ENCODE measurements at regions not wholly inside any gene's neighbourhood (a gene's known extent, or its start where the extent isn't known, plus 50 kb on each side); places are given as distances from the start of the nearest gene placed in this dataset.
A peak's percentile ranks its signal among the peaks of the same experiment; 100 is the strongest.

- no peak for DNase-seq (ENCODE audit: low read depth)
- TF ChIP-seq, protein P1, sequence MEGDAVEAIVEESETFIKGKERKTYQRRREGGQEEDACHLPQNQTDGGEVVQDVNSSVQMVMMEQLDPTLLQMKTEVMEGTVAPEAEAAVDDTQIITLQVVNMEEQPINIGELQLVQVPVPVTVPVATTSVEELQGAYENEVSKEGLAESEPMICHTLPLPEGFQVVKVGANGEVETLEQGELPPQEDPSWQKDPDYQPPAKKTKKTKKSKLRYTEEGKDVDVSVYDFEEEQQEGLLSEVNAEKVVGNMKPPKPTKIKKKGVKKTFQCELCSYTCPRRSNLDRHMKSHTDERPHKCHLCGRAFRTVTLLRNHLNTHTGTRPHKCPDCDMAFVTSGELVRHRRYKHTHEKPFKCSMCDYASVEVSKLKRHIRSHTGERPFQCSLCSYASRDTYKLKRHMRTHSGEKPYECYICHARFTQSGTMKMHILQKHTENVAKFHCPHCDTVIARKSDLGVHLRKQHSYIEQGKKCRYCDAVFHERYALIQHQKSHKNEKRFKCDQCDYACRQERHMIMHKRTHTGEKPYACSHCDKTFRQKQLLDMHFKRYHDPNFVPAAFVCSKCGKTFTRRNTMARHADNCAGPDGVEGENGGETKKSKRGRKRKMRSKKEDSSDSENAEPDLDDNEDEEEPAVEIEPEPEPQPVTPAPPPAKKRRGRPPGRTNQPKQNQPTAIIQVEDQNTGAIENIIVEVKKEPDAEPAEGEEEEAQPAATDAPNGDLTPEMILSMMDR (IDR thresholded peaks at IDR 0.05; ENCODE audit: insufficient read depth, low read depth, low read length): no peak
- H3K4me3 ChIP-seq (ENCODE audit: low read depth, low read length): no peak overlapping the region
These were observed 223.0 kb downstream of the FAT3 start for GRCh38 chr11:92447586-92447985.

DNA sequence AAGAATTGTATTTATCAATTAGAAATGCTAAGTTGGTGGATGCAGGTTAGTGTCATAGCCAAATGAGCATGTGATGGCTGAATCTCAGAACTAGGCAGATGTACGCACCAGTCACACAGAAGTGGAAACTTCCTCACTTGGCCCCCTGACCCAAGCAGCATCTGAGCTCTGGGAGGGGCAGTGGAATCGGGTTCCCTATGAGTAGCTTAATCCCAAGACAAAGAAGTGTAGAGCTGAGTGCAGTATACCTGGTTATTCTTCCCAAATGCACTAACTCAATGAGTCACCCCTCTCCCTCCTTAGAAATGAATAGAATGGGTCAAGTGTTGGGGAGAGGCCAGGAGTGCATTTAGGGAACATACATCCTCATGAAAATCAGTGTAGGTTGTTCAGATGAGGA, 224.6 kb downstream of the FAT3 start:
- TF ChIP-seq, protein P1 (IDR thresholded peaks at IDR 0.05; ENCODE audit: insufficient read depth, low read depth, low read length): no peak
- no peak for DNase-seq (ENCODE audit: low read depth)
- H3K4me3 ChIP-seq (ENCODE audit: low read depth, low read length): no peak overlapping the region

- TF ChIP-seq, protein P1 (IDR thresholded peaks at IDR 0.05; ENCODE audit: insufficient read depth, low read depth, low read length): no peak
These were observed 225.2 kb downstream of the FAT3 start for GRCh38 chr11:92449780-92450179.

DNA sequence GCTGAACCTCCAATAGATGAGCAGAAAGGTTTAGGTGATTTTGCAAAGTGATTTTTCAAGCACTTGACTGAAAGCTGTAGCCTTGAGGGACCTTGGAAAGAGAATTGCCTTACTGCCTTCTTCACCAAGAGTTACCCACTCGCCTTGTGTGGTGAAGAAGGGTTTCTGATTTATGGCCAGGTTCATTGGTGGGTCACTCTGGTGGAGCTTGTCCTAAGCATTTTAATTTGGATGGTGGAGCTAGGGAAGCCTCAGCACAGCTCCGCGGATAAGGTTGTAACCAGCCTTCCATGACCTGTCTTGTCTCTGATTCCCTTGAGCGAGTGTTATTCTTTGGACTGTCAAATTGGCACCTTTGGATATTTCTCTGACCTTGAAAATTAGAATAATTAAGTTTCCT, 226.4 kb downstream of the FAT3 start:
- DNase-seq (ENCODE audit: low read depth): no peak
- no peak overlapping the region for H3K4me3 ChIP-seq (ENCODE audit: low read depth, low read length)
- TF ChIP-seq, protein P1 (IDR thresholded peaks at IDR 0.05; ENCODE audit: insufficient read depth, low read depth, low read length): no peak

More at GRCh38 chr11:92449780-92450179, 225.2 kb downstream of the FAT3 start:
- H3K4me3 ChIP-seq (ENCODE audit: low read depth, low read length): no peak overlapping the region
- no peak for DNase-seq (ENCODE audit: low read depth)

DNA sequence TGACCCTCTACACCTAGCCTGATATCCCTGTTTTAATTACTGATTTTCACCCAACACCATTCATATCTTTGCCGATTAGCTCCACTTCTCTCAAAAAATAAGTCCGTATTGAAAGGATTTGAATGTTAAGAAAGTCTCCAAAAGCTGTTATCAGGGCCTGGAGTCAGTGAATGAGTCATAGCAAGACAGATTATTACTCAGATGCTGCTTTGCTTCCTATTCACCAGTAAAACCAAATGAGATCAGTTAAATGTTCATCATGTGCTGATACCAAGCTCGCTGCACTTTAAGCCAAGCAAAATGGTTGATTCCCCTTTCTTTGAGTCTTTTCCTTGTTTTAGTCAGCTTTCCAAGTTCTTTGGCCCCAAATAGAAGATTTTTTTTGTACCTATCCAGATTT, 228.4 kb downstream of the FAT3 start:
- no peak overlapping the region for H3K4me3 ChIP-seq (ENCODE audit: low read depth, low read length)
- peak; percentile 12 for DNase-seq (ENCODE audit: low read depth)
- TF ChIP-seq, protein P1 (IDR thresholded peaks at IDR 0.05; ENCODE audit: insufficient read depth, low read depth, low read length): no peak

DNA sequence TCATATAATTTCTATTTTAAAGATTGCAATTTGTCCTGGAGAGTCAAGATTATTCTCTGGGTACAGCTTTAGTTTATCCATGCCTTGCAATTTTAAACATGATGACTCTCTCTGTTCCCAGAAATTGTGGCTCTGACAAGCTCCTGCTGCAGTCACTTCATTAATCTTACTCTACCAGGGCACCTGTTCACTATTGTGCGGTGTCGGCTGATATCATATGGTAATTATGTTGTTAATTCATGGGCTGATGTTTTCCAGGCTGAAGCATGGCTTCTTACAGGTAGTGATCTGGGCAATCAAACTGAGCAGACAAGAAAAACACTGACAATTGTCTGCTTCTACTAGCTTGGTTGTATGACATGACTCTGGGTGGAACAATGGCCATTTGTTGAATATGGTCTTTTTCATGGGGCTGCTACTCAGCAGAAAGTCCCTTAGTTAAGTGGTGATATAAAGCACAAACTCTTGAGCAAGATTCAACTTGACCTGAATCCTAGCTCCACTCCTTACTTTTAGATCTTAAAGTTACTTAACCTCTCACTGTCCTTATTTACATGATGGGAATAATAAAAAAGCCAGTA, 230.7 kb downstream of the FAT3 start:
- H3K4me3 ChIP-seq (ENCODE audit: low read depth, low read length): no peak overlapping the region
- no peak for DNase-seq (ENCODE audit: low read depth)
- TF ChIP-seq, protein P1 (IDR thresholded peaks at IDR 0.05; ENCODE audit: insufficient read depth, low read depth, low read length): no peak

- no peak for DNase-seq (ENCODE audit: low read depth)
- TF ChIP-seq, protein P1 (IDR thresholded peaks at IDR 0.05; ENCODE audit: insufficient read depth, low read depth, low read length): no peak
- no peak overlapping the region for H3K4me3 ChIP-seq (ENCODE audit: low read depth, low read length)
These were observed 232.6 kb downstream of the FAT3 start for GRCh38 chr11:92457250-92457649.

Data from fibroblast of villous mesenchyme (primary cell).